ENCODE measurements at regions not wholly inside any gene's neighbourhood (a gene's known extent, or its start where the extent isn't known, plus 50 kb on each side); places are given as distances from the start of the nearest gene placed in this dataset.

GRCh38 chrX:15087747-15088146, 182.1 kb downstream of the ASB9 start:
- H3K27ac Mint-ChIP-seq, result no peak overlapping the region
- H3K36me3 Mint-ChIP-seq (ENCODE audit: low read depth), result no peaks in the 10 kb centered on the region
- H3K9me3 Mint-ChIP-seq, result no peaks in the 10 kb centered on the region
- H3K27me3 Mint-ChIP-seq, result no peaks in the 10 kb centered on the region
- CTCF ChIA-PET, result no interaction called here
- no peak overlapping the region for H3K4me3 Mint-ChIP-seq
- POLR2A ChIA-PET, result no interaction called here
- H3K4me1 Mint-ChIP-seq, result no peaks in the 10 kb centered on the region
- no peak for DNase-seq

GRCh38 chrX:15073313-15073712, 196.6 kb downstream of the ASB9 start:
- Mint-ChIP-seq H3K36me3 (ENCODE audit: low read depth) (no peaks in the 10 kb centered on the region), H3K4me3 (no peak overlapping the region), H3K27me3 (peaks cover 2% of the 10 kb centered on the region), H3K27ac (no peak overlapping the region), H3K4me1 (no peaks in the 10 kb centered on the region), H3K9me3 (no peaks in the 10 kb centered on the region)
- DNase-seq, result no peak
- ChIA-PET POLR2A (no interaction called here), CTCF (no interaction called here)

GRCh38 chrX:15072880-15073279, 197.0 kb downstream of the ASB9 start:
- no peak overlapping the region for H3K27ac Mint-ChIP-seq
- DNase-seq, result no peak
- no peak overlapping the region for H3K4me3 Mint-ChIP-seq
- CTCF ChIA-PET, result no interaction called here
- H3K9me3 Mint-ChIP-seq, result no peaks in the 10 kb centered on the region
- H3K36me3 Mint-ChIP-seq (ENCODE audit: low read depth), result no peaks in the 10 kb centered on the region
- peaks cover 2% of the 10 kb centered on the region for H3K27me3 Mint-ChIP-seq
- POLR2A ChIA-PET, result no interaction called here
- H3K4me1 Mint-ChIP-seq, result no peaks in the 10 kb centered on the region

DNA sequence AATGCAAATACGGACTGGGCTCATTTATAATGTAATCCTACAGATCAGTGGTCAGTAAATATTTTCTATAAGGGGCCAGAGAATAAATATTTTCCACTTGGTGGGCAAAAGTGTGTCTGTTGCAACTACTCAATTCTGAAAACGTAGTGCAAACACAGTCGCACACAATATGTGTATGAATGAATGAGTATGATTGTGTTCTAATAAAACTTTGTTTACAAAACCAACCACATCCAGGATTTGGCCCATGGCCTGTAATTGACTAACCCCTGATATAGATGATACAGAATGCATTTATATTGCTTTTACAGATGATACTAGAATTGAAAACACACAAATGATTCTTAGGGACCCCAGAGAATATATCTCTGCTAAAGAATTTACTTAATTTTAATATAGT, 197.6 kb downstream of the ASB9 start:
- no peak for DNase-seq
- Mint-ChIP-seq H3K4me1 (no peaks in the 10 kb centered on the region), H3K27me3 (peaks cover 2% of the 10 kb centered on the region), H3K27ac (no peak overlapping the region), H3K4me3 (no peak overlapping the region), H3K9me3 (no peaks in the 10 kb centered on the region), H3K36me3 (ENCODE audit: low read depth) (no peaks in the 10 kb centered on the region)
- ChIA-PET POLR2A (no interaction called here), CTCF (no interaction called here)

- CTCF ChIA-PET, result no interaction called here
- no peak for DNase-seq
- Mint-ChIP-seq H3K27ac (no peak overlapping the region), H3K27me3 (peaks cover 6% of the 10 kb centered on the region), H3K4me1 (no peaks in the 10 kb centered on the region), H3K36me3 (ENCODE audit: low read depth) (no peaks in the 10 kb centered on the region), H3K4me3 (no peak overlapping the region), H3K9me3 (no peaks in the 10 kb centered on the region)
- POLR2A ChIA-PET, result no interaction called here
These were observed 186.3 kb downstream of the MOSPD2 start for GRCh38 chrX:15059474-15059873.

DNA sequence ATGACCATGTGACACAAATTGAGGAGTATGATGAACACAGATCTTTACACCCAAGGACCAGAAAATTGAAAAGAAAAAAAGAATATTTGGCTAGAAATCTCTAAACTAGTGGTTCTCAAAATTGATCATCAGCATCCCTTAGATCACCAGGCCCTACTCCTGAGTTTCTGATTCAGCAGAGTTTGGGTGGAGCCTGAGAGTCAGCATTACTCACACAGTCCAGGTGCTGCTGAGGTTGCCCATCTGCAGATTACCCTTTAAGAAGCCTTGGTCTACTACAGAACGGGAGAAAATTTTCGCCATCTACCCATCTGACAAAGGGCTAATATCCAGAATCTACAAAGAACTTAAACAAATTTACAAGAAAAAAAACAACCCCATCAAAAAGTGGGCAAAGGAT, 182.8 kb downstream of the MOSPD2 start:
- ChIA-PET CTCF (no interaction called here), POLR2A (no interaction called here)
- no peaks in the 10 kb centered on the region for H3K9me3 Mint-ChIP-seq
- no peaks in the 10 kb centered on the region for H3K36me3 Mint-ChIP-seq (ENCODE audit: low read depth)
- no peak for DNase-seq
- no peak overlapping the region for H3K4me3 Mint-ChIP-seq
- H3K4me1 Mint-ChIP-seq, result no peaks in the 10 kb centered on the region
- no peak overlapping the region for H3K27ac Mint-ChIP-seq
- H3K27me3 Mint-ChIP-seq, result no peaks in the 10 kb centered on the region

DNA sequence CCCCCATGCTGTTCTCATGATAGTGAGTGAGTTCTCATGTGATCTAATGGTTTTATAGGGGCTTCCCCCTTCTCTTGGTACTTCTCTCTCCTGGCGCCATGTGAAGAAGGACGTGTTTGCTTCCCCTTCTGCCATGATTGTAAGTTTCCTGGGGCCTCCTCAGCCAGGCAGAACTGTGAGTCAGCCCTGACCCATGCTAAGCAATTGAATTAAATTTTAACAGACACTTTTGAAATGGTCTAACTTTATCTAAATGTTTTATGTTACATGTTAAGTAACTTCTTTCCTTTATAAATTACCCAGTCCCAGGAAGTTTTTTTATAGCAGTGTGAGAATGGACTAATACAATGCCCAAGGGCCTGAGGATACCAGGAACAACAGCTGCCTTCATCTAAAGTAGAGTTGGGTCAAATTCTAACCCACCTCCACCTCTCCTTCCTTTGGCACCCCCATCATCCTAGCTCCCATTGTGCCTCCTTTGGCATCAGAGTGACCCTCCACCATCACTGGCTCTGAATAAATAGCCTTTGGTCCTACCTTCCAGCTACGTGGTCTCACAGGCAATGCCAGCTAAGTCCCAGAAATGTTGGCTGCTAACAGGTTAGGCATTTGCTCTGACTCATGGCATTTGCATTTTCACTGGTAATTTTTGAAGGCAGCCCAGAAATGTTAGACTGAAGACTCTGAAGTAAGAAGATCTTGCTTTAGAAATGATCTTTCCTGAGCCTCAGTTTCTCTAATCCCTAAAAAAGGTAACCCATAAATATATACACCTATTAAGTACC, 182.1 kb downstream of the MOSPD2 start:
- H3K9me3 Mint-ChIP-seq, result no peaks in the 10 kb centered on the region
- no peak for DNase-seq
- no peaks in the 10 kb centered on the region for H3K4me1 Mint-ChIP-seq
- CTCF ChIA-PET, result no interaction called here
- H3K36me3 Mint-ChIP-seq (ENCODE audit: low read depth), result no peaks in the 10 kb centered on the region
- H3K27me3 Mint-ChIP-seq, result no peaks in the 10 kb centered on the region
- no peak overlapping the region for H3K27ac Mint-ChIP-seq
- POLR2A ChIA-PET, result no interaction called here
- no peak overlapping the region for H3K4me3 Mint-ChIP-seq

- CTCF ChIA-PET, result no interaction called here
- POLR2A ChIA-PET, result no interaction called here
- Mint-ChIP-seq H3K27ac (no peak overlapping the region), H3K36me3 (ENCODE audit: low read depth) (no peaks in the 10 kb centered on the region), H3K4me3 (no peak overlapping the region), H3K4me1 (no peaks in the 10 kb centered on the region), H3K9me3 (no peaks in the 10 kb centered on the region), H3K27me3 (peaks cover 3% of the 10 kb centered on the region)
- no peak for DNase-seq
These were observed 177.2 kb downstream of the MOSPD2 start for GRCh38 chrX:15050395-15050794.

GRCh38 chrX:15043538-15043937, 170.3 kb downstream of the MOSPD2 start:
- DNase-seq, result no peak
- ChIA-PET CTCF (no interaction called here), POLR2A (no interaction called here)
- Mint-ChIP-seq H3K27me3 (peaks cover 3% of the 10 kb centered on the region), H3K27ac (peak overlapping the region; percentile 9), H3K4me1 (peaks cover 7% of the 10 kb centered on the region), H3K9me3 (no peaks in the 10 kb centered on the region), H3K4me3 (no peak overlapping the region), H3K36me3 (ENCODE audit: low read depth) (no peaks in the 10 kb centered on the region)

DNA sequence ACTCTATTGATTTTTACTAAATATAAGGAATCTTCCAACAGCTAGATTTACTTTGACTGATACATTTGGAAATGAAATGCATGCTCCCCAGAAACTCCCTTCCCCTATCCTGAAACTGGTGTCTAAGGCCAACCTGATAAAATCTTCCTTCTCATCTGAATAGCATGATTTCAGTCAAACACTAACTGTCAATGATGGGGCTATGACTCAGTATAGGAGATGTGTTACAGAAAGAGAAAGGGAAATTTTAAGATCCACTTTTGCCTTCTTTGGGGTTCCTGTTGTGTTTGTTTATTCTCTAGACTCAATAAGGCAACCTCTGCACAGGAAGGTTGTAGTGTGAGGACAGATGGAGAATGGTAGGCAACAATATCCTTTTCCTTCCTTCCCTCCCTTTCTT, 160.7 kb downstream of the MOSPD2 start:
- Mint-ChIP-seq H3K4me3 (no peak overlapping the region), H3K36me3 (ENCODE audit: low read depth) (no peaks in the 10 kb centered on the region), H3K27me3 (no peaks in the 10 kb centered on the region), H3K4me1 (peaks cover 11% of the 10 kb centered on the region), H3K27ac (no peak overlapping the region), H3K9me3 (peaks cover 2% of the 10 kb centered on the region)
- CTCF ChIA-PET, result no interaction called here
- DNase-seq, result no peak
- POLR2A ChIA-PET, result no interaction called here

DNA sequence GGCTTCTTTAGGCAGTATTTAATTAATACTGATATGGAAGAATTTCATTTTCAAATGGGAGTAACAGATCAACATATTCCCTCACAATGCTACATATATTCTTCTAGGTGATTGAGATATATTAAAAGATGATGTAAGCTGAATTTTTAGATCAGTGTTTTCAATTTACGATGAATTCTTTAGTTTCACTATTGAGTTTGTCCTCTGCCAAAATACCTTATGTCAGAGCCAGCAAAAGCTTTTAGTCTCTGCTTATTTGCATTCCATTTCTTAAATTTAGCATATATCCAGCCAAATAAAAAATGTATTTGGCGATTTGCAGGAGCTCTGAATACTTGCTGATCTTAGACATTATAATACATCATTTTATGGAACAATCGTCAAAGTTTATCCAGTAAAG, 144.3 kb downstream of the MOSPD2 start:
- Mint-ChIP-seq H3K36me3 (ENCODE audit: low read depth) (no peaks in the 10 kb centered on the region), H3K9me3 (no peaks in the 10 kb centered on the region), H3K27ac (no peak overlapping the region), H3K27me3 (no peaks in the 10 kb centered on the region), H3K4me1 (no peaks in the 10 kb centered on the region), H3K4me3 (no peak overlapping the region)
- CTCF ChIA-PET, result no interaction called here
- POLR2A ChIA-PET, result no interaction called here
- DNase-seq, result no peak

- Mint-ChIP-seq H3K4me1 (no peaks in the 10 kb centered on the region), H3K9me3 (no peaks in the 10 kb centered on the region), H3K27ac (no peak overlapping the region), H3K4me3 (no peak overlapping the region), H3K27me3 (no peaks in the 10 kb centered on the region), H3K36me3 (ENCODE audit: low read depth) (no peaks in the 10 kb centered on the region)
- CTCF ChIA-PET, result interaction anchor here (0.7 kb wide), 1 partner anchor 69 kb away, joined by 3 read pairs; no protein-coding TSS in a partner anchor
- POLR2A ChIA-PET, result no interaction called here
- no peak for DNase-seq
These were observed 142.8 kb downstream of the MOSPD2 start for GRCh38 chrX:15016051-15016450.

DNA sequence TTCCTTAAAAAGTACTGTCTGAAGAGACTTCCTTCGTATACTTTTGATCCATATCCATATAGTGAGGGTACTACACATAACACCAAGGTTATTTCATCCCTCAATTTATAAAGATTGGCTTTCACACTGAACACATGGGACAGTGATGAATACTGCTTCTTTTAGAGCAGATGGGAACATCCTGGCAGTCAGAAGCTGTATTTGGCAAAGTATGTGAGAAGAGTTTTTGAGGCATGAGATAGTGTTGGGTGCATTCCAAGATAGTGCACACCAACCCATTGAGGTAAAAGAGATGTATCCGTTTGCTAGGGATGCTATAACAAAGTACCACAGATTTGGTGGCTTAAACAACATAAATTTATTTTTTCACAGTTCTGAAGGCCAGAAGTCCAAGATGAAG, 141.1 kb downstream of the MOSPD2 start:
- H3K36me3 Mint-ChIP-seq (ENCODE audit: low read depth), result no peaks in the 10 kb centered on the region
- CTCF ChIA-PET, result no interaction called here
- H3K4me3 Mint-ChIP-seq, result no peak overlapping the region
- H3K9me3 Mint-ChIP-seq, result no peaks in the 10 kb centered on the region
- H3K27me3 Mint-ChIP-seq, result no peaks in the 10 kb centered on the region
- no peaks in the 10 kb centered on the region for H3K4me1 Mint-ChIP-seq
- POLR2A ChIA-PET, result no interaction called here
- no peak overlapping the region for H3K27ac Mint-ChIP-seq
- no peak for DNase-seq

- ChIA-PET POLR2A (no interaction called here), CTCF (no interaction called here)
- Mint-ChIP-seq H3K36me3 (ENCODE audit: low read depth) (no peaks in the 10 kb centered on the region), H3K27me3 (no peaks in the 10 kb centered on the region), H3K9me3 (no peaks in the 10 kb centered on the region), H3K4me3 (no peak overlapping the region), H3K27ac (no peak overlapping the region), H3K4me1 (no peaks in the 10 kb centered on the region)
- no peak for DNase-seq
These were observed 140.2 kb downstream of the MOSPD2 start for GRCh38 chrX:15013461-15013860.

DNA sequence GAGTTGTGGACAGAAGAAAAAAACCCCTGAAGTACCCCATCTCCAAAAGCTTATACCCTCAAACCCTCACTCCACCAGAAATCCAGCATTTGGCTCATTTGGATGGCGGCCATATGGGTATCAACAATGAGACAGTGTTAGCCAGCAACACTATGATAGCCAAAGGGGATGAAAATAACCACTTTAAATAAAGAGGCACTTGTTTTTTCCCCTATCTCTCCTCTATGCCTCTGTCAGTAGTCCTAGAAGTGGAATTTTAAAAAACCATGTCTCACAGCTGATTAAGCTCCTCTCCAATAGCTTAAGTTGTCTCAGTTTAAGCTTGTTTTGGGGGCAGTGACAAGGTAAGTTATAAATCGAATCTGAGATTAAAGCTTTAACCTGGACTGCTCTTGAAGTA, 124.0 kb downstream of the MOSPD2 start:
- Mint-ChIP-seq H3K9me3 (no peaks in the 10 kb centered on the region), H3K27ac (no peak overlapping the region)
- CTCF ChIA-PET, result no interaction called here

More for the DNA sequence above, 124.0 kb downstream of the MOSPD2 start:
- Mint-ChIP-seq H3K4me1 (no peaks in the 10 kb centered on the region), H3K27me3 (no peaks in the 10 kb centered on the region), H3K4me3 (no peak overlapping the region), H3K36me3 (ENCODE audit: low read depth) (no peaks in the 10 kb centered on the region)
- POLR2A ChIA-PET, result no interaction called here
- DNase-seq, result no peak

All from activated CD4-positive, alpha-beta memory T cell treated with anti-CD3 and anti-CD28 coated beads, Interleukin-2, amount 10 ng/mL, durations not matched to agents 7 days and 5 days (primary cell).